Cardiac muscle cell (in vitro differentiated cells and primary cell): ENCODE measurements at regions not wholly inside any gene's neighbourhood (a gene's known extent, or its start where the extent isn't known, plus 50 kb on each side); places are given as distances from the start of the nearest gene placed in this dataset.
"Not testable (repeated sequence)": the region's sequence is repeated elsewhere in the genome, so short reads cannot be mapped to it uniquely, and the experiment has no call there.

Experiments used
- DNase-seq, 2 donors: peaks; one replicate each; pipeline versions ENCODE4 v3.0.0 to v3.0.0-alpha.2; 2010 to 2017; ENCODE audit warnings: low read depth in 1 of 2, low spot score in 1 of 2
- H3K27ac ChIP-seq: fragments of 200-600 bp; sonication (generic); 2 replicates; pipeline ENCODE4 v1.5.1; 2016
- H3K27me3 ChIP-seq: fragments of 200-600 bp; sonication (generic); 2 replicates; pipeline ENCODE4 v1.6.0; 2016; ENCODE audit warnings: control low read depth
- H3K36me3 ChIP-seq: fragments of 200-600 bp; sonication (generic); 2 replicates; pipeline ENCODE4 v1.5.1; 2016; ENCODE audit warnings: control low read depth
- H3K4me1 ChIP-seq: fragments of 200-600 bp; sonication (generic); 2 replicates; pipeline ENCODE4 v1.8.1; 2017; ENCODE audit warnings: low read depth, mild to moderate bottlenecking, mixed run types
- H3K4me3 ChIP-seq: fragments of 200-600 bp; sonication (generic); 2 replicates; pipeline ENCODE4 v1.5.1; 2016; ENCODE audit warnings: mild to moderate bottlenecking
- H3K9me3 ChIP-seq: fragments of 200-600 bp; sonication (generic); 2 replicates; pipeline ENCODE4 v1.5.1; 2017; ENCODE audit warnings: low read depth, mild to moderate bottlenecking, control low read depth
- TF ChIP-seq, protein P1 (sequence below): IDR thresholded peaks from 2 replicates; pipeline ENCODE4 v1.5.1; 2012; ENCODE audit warnings: low read depth, mild to moderate bottlenecking, low read length

DNA sequence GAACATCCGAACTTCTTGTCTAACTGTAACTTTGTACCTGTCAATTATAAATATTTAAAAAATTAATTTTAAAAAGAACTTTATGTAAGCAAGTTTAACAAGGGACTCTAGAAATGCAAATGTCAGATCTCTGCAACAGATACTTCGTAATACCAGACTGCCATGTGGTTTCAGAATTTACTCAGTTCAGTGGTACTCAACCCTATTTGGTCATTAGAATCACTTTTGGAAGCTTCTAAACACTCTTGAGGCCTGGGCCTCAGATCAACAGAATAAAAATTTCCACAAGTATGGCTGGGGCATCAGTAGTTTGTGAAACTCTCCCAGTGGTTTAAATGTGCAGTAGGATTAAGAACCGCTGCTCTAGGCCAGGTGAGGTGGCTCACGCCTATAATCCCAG is 139.5 kb upstream of the SMYD2 start:
- Histone ChIP-seq H3K36me3 (no peaks in the 10 kb centered on the region), H3K4me1 (no peaks in the 10 kb centered on the region), H3K27ac (no peak overlapping the region), H3K9me3 (no peaks in the 10 kb centered on the region), H3K4me3 (no peak overlapping the region), H3K27me3 (no peaks in the 10 kb centered on the region)
- DNase-seq: no peak
- TF ChIP-seq, protein P1, sequence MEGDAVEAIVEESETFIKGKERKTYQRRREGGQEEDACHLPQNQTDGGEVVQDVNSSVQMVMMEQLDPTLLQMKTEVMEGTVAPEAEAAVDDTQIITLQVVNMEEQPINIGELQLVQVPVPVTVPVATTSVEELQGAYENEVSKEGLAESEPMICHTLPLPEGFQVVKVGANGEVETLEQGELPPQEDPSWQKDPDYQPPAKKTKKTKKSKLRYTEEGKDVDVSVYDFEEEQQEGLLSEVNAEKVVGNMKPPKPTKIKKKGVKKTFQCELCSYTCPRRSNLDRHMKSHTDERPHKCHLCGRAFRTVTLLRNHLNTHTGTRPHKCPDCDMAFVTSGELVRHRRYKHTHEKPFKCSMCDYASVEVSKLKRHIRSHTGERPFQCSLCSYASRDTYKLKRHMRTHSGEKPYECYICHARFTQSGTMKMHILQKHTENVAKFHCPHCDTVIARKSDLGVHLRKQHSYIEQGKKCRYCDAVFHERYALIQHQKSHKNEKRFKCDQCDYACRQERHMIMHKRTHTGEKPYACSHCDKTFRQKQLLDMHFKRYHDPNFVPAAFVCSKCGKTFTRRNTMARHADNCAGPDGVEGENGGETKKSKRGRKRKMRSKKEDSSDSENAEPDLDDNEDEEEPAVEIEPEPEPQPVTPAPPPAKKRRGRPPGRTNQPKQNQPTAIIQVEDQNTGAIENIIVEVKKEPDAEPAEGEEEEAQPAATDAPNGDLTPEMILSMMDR: no peak

GRCh38 chr1:214143006-214143992 is 137.7 kb upstream of the SMYD2 start:
- Histone ChIP-seq H3K27ac (no peak overlapping the region), H3K36me3 (no peaks in the 10 kb centered on the region), H3K9me3 (no peaks in the 10 kb centered on the region), H3K4me1 (no peaks in the 10 kb centered on the region), H3K4me3 (no peak overlapping the region), H3K27me3 (no peaks in the 10 kb centered on the region)
- TF ChIP-seq, protein P1: no peak
- no peak for DNase-seq

- not testable (repeated sequence) for H3K27me3 ChIP-seq, H3K9me3 ChIP-seq, DNase-seq, H3K36me3 ChIP-seq, H3K4me1 ChIP-seq, H3K4me3 ChIP-seq, H3K27ac ChIP-seq
These were observed 136.4 kb upstream of the SMYD2 start for GRCh38 chr1:214144521-214144920.

DNA sequence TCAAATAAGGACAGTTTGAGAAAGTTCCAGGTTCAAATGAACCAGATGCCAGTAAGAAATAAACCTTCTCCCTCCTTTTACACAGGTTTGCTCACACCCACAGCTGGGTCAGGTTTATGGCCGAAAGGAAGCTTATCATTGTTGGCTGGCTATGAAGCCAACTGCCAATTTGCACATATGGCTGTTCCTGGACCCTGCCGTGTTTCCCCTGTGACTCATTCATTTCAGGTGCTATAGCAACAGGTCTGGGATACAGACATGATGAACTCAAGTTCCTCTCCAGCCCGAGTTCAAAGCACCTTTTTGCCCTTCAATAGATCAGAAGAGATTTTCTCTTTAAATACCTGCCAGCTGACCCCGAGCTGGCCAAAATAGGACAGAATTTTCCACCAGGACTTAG is 134.4 kb upstream of the SMYD2 start:
- DNase-seq: no peak
- no peak overlapping the region for H3K4me3 ChIP-seq
- no peaks in the 10 kb centered on the region for H3K4me1 ChIP-seq
- no peak overlapping the region for H3K27ac ChIP-seq
- H3K36me3 ChIP-seq: no peaks in the 10 kb centered on the region
- TF ChIP-seq, protein P1: no peak
- no peaks in the 10 kb centered on the region for H3K27me3 ChIP-seq
- no peaks in the 10 kb centered on the region for H3K9me3 ChIP-seq

DNA sequence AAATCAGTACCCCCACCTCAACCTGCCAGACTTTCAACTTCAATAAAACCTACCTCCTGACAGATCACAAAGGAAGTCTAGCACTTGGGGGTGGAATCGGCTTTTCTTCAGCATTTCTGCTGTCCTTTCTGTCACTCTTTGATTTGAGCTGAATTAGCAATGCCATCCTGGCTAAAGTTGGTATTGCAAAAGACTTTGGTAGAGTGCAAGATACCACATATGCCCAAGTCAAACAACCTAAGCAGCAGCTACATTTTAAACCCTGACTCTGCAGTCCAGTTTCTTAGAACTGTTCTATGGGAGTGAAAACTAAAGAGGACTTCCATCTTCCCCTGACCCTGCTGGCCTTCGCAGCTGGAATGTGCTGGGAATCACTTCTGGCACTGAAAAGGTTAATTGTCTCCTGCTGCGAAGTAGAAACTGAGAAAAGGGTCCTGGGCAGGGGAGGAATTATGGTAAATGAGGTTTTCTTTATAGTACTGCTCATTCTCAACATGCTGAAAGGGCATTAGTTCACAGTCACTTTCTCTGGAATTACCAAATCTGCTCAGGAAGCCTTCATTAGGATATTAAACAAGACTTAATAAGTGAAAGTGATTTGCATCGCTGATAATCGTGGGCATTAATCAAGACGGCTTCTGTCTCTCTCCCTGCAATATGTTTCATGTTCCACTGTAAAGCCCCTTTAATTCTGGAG is 126.2 kb upstream of the SMYD2 start:
- H3K4me3 ChIP-seq: no peak overlapping the region
- peaks cover 18% of the 10 kb centered on the region for H3K4me1 ChIP-seq
- H3K9me3 ChIP-seq: no peaks in the 10 kb centered on the region
- no peaks in the 10 kb centered on the region for H3K27me3 ChIP-seq
- no peak for DNase-seq
- H3K36me3 ChIP-seq: no peaks in the 10 kb centered on the region
- TF ChIP-seq, protein P1: no peak
- H3K27ac ChIP-seq: no peak overlapping the region
